ENCODE measurements at regions not wholly inside any gene's neighbourhood (a gene's known extent, or its start where the extent isn't known, plus 50 kb on each side); places are given as distances from the start of the nearest gene placed in this dataset.
A peak's percentile ranks its signal among the peaks of the same experiment; 100 is the strongest.

DNA sequence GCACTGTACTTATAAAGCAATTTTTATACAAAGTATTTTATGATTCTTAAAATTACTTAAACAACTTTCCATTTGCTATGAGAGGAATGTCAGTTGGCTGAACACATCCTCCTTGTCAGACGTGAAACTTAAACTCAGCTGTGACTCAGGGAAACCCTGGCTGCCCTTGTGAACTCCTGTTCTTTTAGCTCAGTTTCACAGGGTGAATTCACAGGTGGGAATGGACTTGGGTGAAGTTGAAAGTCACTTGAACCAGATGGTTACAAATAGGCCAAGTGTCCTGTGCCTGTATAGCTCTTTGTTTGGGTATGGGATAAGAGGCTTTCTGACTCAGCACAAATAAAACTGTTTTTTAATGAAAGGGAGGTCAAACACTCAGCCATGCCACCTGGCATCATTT is 67.4 kb upstream of the FAM47B start:
- FAIRE-seq, result no peak

DNA sequence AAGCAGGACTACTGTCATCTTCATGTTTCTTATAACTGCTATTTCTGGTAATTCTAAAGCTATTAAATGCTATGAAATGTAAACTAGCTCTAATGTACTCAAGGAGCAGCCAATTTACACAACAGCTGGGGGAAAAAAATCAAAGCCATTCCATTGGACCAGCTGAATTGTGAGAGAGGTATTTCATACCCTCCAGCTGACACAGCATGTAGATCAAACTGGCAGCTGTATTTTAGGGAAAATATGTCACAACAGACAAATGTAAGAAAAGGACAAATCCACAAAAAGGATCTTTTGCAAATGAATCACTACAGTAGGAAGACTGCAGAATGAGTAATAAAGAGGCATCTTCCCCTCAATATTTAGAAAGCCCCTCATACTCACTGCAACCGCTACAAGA is 65.2 kb upstream of the FAM47B start:
- no peak for FAIRE-seq

DNA sequence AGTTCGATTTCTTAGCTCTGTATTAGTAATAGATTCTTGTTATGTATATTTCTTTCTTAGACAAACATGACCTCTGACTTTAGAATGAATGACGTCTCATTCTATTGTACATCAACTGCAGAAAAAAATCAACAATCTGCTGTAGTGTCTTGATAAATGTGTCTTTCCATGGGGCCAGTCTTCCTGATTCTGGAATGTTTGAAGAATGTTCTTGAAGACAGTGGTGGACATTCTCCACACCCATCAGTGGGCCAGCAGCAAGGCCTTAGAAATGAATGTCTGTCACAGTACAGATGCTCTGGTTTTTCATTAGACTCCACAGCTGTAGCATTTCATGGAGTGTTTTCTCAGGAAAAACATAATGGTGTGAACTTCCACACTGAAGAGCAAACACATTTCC is 63.2 kb upstream of the FAM47B start:
- FAIRE-seq, result no peak

DNA sequence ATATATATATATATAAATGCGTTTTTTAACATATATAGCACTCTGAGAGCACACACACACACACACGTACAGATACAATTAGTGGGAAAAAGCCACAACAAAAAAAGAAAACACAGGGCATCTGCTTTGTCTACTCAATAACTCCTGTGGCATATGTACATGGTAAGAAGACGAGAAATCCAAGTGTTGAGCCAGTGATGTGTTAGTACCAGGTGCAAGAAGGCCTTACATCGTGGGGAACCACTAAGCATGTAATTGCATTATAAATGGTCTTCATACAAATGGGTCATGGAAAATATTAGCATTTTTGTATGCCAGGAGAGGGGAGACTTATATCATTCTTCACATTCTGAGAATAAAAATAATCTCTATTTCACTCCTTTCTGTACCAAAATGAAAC is 62.7 kb upstream of the FAM47B start:
- no peak for FAIRE-seq

DNA sequence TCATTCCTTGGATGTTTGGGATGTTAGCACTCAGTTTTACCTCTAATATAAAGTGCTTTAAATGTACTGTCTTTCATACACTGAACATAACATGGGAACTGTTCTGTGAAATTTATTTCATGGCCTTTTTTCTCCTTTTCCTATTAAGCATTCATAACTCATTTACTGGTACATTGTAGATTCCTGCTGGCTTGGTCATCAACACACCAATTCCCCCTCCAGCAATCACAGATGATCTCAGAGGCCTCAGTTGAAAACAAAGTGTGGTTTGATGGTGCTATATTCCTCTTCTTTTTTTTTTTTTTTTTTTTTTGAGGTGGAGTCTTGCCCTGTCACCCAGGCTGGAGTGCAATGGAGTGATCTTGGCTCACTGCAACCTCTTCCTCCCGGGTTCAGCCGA is 61.9 kb upstream of the FAM47B start:
- no peak for FAIRE-seq

- no peak for FAIRE-seq
These were observed 60.9 kb upstream of the FAM47B start for GRCh38 chrX:34881671-34882070.

DNA sequence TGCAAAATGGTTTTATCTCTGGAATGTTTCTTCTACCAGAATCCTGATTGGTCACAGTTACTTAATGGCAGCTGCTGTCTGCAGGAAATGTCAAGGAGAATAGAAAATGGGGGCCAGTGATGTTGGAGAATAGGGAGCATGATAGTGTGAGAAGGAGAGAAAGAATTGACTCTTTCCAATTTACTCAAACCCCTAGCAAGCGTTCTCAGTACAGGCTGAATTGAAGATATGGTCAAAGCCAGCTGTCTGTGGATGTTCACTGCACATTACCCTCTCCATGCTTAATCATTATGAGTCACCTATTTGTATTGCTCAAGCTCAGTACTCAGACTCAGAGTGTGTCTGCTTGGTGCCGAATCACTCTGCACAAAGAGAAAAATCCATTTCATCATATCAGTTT is 57.8 kb upstream of the FAM47B start:
- peak; percentile 93 for FAIRE-seq

GRCh38 chrX:34886011-34886410 is 56.6 kb upstream of the FAM47B start:
- FAIRE-seq, result no peak

DNA sequence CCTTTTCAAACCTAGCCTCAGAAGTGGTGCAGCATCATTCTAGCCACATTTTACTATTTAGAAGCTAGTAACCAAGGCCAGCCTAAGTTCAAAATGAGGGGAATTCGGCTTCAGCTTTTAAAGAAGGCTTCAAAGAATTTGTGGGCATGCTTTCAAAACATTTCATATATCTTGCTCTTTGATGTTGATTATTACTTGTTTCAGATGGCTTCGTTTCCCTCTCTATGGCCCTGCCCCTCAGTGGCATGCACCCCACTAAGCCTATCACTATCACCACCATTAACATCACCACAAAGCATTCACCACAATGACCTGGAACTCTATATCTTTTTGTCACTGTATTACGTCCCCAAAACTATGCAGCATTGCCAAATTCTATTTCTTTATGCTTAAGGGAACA is 51.2 kb upstream of the FAM47B start:
- FAIRE-seq, result no peak

All from islet of Langerhans (tissue), 1 donor.